CD4-positive, alpha-beta T cell treated with Interferon gamma for 1 hour (primary cell): ENCODE measurements at regions not wholly inside any gene's neighbourhood (a gene's known extent, or its start where the extent isn't known, plus 50 kb on each side); places are given as distances from the start of the nearest gene placed in this dataset.

Experiments used
- DNase-seq: peaks from one replicate; pipeline ENCODE4 v3.0.0-alpha.2; 2020

GRCh38 chr20:57090590-57091560 is 175.6 kb downstream of the BMP7 start:
- no peak for DNase-seq

DNA sequence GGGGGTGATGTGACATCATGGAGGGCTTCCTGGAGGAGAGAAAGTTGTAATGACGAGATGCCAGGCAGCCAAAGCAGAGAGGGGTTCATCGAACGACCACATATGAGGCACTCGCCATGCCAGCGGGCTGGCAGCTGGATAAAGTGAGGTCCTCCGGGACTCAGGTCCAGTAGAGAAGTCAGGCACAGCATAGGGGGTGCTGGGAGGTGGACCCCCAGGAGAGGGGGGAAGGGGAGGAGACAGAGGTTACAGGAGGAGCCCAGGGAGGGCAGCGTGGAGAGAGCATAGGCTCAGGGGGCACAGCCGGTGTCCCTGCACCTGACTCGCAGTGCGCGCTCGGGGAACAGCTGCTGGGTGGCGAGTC is 174.7 kb downstream of the BMP7 start:
- no peak for DNase-seq

- peak; percentile 28 for DNase-seq
Measured at GRCh38 chr20:57092112-57092899, 174.1 kb downstream of the BMP7 start.

- no peak for DNase-seq
Measured at GRCh38 chr20:57092900-57093530, 173.4 kb downstream of the BMP7 start.

DNA sequence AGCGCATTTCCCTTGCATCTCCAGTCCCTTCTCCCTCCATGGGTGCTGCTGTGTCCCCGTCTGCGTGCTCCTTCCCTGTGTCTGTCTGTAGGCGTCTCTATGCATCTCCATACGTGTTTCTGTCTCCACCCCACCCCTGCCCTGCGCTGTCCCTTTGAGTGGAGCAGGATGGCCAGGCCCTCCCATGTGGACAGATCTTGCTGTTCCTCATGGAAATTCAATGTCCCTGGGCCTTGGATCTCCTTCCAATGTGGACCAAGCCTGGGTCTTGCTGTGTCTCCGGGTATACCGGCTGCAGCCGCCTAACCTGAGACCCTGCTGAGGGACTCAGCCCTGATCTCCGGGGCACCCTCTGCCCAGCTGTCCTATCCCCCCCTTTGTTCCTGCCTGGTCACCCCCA is 172.7 kb downstream of the BMP7 start:
- DNase-seq = no peak

- no peak for DNase-seq
Measured at GRCh38 chr20:57094252-57094891, 172.1 kb downstream of the BMP7 start.

DNA sequence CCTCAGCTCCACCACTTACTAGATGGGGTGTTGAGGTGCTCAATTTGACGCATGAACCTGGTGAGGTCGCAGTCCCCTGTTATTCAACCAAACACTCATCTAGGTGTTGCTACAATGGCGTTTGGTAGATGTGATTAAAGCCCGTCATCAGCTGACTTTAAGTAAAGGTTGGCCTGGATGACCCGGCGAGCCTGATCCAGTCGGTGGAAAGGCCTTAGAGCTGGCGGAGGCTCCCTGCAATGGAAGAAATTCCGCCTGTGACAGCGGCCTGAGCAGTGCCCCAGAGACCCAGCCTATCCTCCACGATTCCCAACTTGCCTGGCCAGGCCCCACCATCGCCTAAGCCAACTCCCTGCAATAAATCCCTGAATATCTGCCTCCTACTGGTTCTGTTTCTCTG is 171.4 kb downstream of the BMP7 start:
- no peak for DNase-seq

- DNase-seq = no peak
Measured at GRCh38 chr20:57095426-57095825, 171.0 kb downstream of the BMP7 start.

GRCh38 chr20:57097245-57097915 is 169.1 kb downstream of the BMP7 start:
- DNase-seq = no peak

- DNase-seq = no peak
Measured at GRCh38 chr20:57102160-57102559, 164.3 kb downstream of the BMP7 start.

- no peak for DNase-seq
Measured at GRCh38 chr20:57102566-57102965, 163.9 kb downstream of the BMP7 start.

DNA sequence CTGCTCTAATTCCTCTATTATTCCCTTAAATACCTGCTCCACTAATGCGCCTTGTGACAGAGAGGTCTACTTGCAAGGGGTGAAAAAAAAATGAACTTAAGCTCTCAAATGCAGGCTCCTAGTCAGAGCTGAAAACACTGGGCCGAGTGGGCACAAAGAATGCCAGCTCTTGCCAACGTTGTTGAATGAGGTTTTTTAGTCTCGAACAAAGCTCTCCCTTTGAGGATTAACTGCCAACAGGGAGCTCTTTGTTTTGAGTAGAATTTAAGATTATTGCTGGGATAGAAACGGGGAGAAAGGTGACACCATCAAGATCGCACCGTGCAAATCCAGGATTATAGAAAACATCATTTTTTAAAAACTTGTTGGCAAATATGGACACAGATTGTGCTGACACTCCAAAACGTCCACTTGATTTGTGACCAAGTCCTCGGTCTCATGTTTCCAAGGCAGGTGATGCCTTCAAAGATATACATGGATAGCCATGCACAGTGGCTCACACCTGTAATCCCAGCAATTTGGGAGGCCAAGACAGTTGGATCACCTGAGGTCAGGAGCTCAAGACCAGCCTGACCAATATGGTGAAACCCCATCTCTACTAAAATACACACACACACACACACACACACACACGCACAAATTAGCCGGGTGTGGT is 163.2 kb downstream of the BMP7 start:
- DNase-seq = no peak

DNA sequence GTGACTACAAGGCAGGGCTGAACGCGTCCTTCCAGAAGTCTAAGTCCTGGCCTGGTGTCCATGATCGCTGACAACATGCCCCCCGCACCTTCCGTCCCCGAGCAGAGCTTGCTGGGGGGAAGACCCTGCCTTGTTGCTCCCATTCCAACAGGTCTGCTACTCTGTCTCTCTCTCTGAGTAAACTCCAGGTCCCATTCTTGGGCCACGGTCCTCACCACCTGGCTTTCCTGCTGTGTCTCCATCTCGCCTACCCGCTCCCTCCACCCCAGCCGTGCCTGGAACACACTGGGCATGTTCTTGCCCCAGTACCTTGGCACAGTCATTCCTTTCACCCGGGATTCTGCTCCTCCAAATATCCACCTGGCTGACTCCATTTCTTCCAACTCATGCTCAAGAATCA is 162.3 kb downstream of the BMP7 start:
- DNase-seq = no peak

- no peak for DNase-seq
Measured at GRCh38 chr20:57104651-57105204, 161.7 kb downstream of the BMP7 start.

- no peak for DNase-seq
Measured at GRCh38 chr20:57106030-57106682, 160.3 kb downstream of the BMP7 start.

- no peak for DNase-seq
Measured at GRCh38 chr20:57106692-57107091, 159.7 kb downstream of the BMP7 start.

DNA sequence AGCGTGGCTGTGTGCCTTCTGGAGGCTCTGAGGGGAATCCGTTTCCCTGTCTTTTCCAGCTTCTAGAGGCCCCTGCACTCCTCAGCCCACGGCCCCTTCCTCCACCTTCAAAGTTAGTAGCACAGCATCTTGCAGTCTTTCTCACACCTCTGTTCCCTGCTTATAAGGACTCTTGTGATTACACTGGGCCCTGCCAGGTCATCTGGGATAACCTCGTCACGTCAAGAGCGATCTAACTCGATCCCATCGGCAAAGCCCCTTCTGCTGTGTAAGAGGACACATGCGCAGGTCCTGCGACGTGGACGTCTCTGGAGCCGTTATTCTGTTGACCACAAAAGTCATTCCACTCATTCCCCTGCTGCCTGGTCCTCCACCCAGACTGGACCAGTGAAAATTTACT is 159.2 kb downstream of the BMP7 start:
- DNase-seq = no peak

GRCh38 chr20:57108218-57108617 is 158.2 kb downstream of the BMP7 start:
- DNase-seq = no peak

DNA sequence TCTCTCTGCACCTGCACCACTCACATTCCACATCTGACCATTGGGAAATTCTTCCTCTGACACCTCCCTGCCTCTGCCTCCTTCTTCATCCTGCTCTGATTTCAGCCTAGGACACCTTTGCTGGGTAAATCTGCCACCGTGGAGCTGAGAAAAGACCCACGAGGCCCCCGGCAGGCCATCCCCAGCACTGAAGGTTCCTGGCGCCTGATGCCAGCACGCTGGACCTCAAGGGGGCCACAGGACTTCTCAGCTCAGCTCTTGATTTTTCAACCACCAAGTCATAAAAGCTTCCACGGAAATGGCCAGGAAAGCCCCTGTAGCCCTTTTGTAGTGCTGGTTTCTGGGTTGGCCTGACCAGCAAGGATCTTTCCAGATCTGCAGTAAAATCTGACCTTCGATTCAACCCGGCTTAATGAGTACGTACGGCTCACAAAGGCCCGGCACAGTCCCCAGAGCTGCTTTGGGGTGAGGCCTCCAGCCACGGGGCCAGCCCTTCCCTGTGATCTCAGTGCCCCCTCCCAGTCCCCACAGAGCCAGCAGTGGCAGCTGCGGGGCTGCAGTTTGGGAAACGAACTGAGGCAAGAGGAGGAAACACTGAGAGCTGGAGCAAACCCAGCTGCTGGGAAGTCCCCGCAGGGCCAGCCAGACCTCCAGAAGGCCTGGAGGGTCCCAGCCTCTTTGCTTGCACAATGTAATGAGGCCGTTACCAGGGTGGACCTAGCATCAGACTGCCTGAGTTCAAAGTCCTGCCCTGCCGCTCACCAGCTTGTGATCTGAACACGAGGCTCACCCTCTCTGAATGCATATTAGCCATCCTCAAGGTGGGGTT is 157.5 kb downstream of the BMP7 start:
- DNase-seq = no peak

GRCh38 chr20:57109571-57109953 is 156.9 kb downstream of the BMP7 start:
- DNase-seq = no peak
